DMS114 treated with DMSO at 0.1 percent for 48 hours (cell line): ENCODE measurements at regions not wholly inside any gene's neighbourhood (a gene's known extent, or its start where the extent isn't known, plus 50 kb on each side); places are given as distances from the start of the nearest gene placed in this dataset.

Experiments
- DNase-seq: peaks from one replicate; lab custom pipeline; 2025; ENCODE audit not compliant: unreplicated experiment; lab: John Stamatoyannopoulos, UW

- no peak for DNase-seq
Observed at GRCh38 chr15:47340571-47340920, 376.8 kb upstream of the SEMA6D start.

- no peak for DNase-seq
Observed at GRCh38 chr15:47349179-47349578, 368.1 kb upstream of the SEMA6D start.

- DNase-seq = no peak
Observed at GRCh38 chr15:47351501-47351900, 365.8 kb upstream of the SEMA6D start.

GRCh38 chr15:47352217-47352616 is 365.1 kb upstream of the SEMA6D start:
- no peak for DNase-seq

GRCh38 chr15:47355759-47356158 is 361.5 kb upstream of the SEMA6D start:
- DNase-seq = no peak

GRCh38 chr15:47356297-47356696 is 361.0 kb upstream of the SEMA6D start:
- DNase-seq = no peak

GRCh38 chr15:47358876-47359275 is 358.4 kb upstream of the SEMA6D start:
- DNase-seq = no peak

- no peak for DNase-seq
Observed at GRCh38 chr15:47360305-47360704, 357.0 kb upstream of the SEMA6D start.

- DNase-seq = no peak
Observed at GRCh38 chr15:47362118-47362905, 355.0 kb upstream of the SEMA6D start.

- DNase-seq = no peak
Observed at GRCh38 chr15:47363653-47364052, 353.7 kb upstream of the SEMA6D start.

- DNase-seq = no peak
Observed at GRCh38 chr15:47364230-47365141, 352.8 kb upstream of the SEMA6D start.

- no peak for DNase-seq
Observed at GRCh38 chr15:47366884-47367283, 350.4 kb upstream of the SEMA6D start.

- no peak for DNase-seq
Observed at GRCh38 chr15:47367726-47368390, 349.4 kb upstream of the SEMA6D start.

GRCh38 chr15:47371939-47372338 is 345.4 kb upstream of the SEMA6D start:
- DNase-seq = no peak

GRCh38 chr15:47374222-47374621 is 343.1 kb upstream of the SEMA6D start:
- no peak for DNase-seq

- no peak for DNase-seq
Observed at GRCh38 chr15:47376190-47376589, 341.1 kb upstream of the SEMA6D start.

GRCh38 chr15:47377465-47377864 is 339.8 kb upstream of the SEMA6D start:
- DNase-seq = no peak

- no peak for DNase-seq
Observed at GRCh38 chr15:47378527-47378926, 338.8 kb upstream of the SEMA6D start.

- no peak for DNase-seq
Observed at GRCh38 chr15:47383102-47383501, 334.2 kb upstream of the SEMA6D start.

- DNase-seq = no peak
Observed at GRCh38 chr15:47383801-47384200, 333.5 kb upstream of the SEMA6D start.

- DNase-seq = no peak
Observed at GRCh38 chr15:47384341-47384740, 333.0 kb upstream of the SEMA6D start.

GRCh38 chr15:47384776-47385175 is 332.5 kb upstream of the SEMA6D start:
- no peak for DNase-seq
